Stimulated activated CD4-positive, alpha-beta T cell treated with anti-CD3 and anti-CD28 coated beads, Interleukin-4, amount 100 ng/mL, for 24 hours (primary cell): ENCODE measurements at regions not wholly inside any gene's neighbourhood (a gene's known extent, or its start where the extent isn't known, plus 50 kb on each side); places are given as distances from the start of the nearest gene placed in this dataset.
"Not testable (repeated sequence)": the region's sequence is repeated elsewhere in the genome, so short reads cannot be mapped to it uniquely, and the experiment has no call there.

Experiments used
- DNase-seq: peaks from one replicate; pipeline ENCODE4 v3.0.0-alpha.2; 2020

GRCh38 chr21:10437977-10438376 is 83.4 kb upstream of the TPTE start:
- not testable (repeated sequence) for DNase-seq

GRCh38 chr21:10440639-10441038 is 80.7 kb upstream of the TPTE start:
- DNase-seq: not testable (repeated sequence)

GRCh38 chr21:10442018-10442417 is 79.4 kb upstream of the TPTE start:
- not testable (repeated sequence) for DNase-seq

GRCh38 chr21:10445685-10446084 is 75.7 kb upstream of the TPTE start:
- not testable (repeated sequence) for DNase-seq

GRCh38 chr21:10449451-10449850 is 71.9 kb upstream of the TPTE start:
- not testable (repeated sequence) for DNase-seq

- not testable (repeated sequence) for DNase-seq
Measured at GRCh38 chr21:10451274-10451673, 70.1 kb upstream of the TPTE start.

GRCh38 chr21:10457765-10458164 is 63.6 kb upstream of the TPTE start:
- DNase-seq: not testable (repeated sequence)

- not testable (repeated sequence) for DNase-seq
Measured at GRCh38 chr21:10460957-10461356, 60.4 kb upstream of the TPTE start.

- not testable (repeated sequence) for DNase-seq
Measured at GRCh38 chr21:10461445-10461844, 59.9 kb upstream of the TPTE start.

- DNase-seq: no peak
Measured at GRCh38 chr21:10463156-10463555, 58.2 kb upstream of the TPTE start.

- no peak for DNase-seq
Measured at GRCh38 chr21:10464975-10465374, 56.4 kb upstream of the TPTE start.

- not testable (repeated sequence) for DNase-seq
Measured at GRCh38 chr21:10465524-10466110, 55.8 kb upstream of the TPTE start.

GRCh38 chr21:10466200-10466599 is 55.2 kb upstream of the TPTE start:
- no peak for DNase-seq
